ENCODE measurements at regions not wholly inside any gene's neighbourhood (a gene's known extent, or its start where the extent isn't known, plus 50 kb on each side); places are given as distances from the start of the nearest gene placed in this dataset.

DNA sequence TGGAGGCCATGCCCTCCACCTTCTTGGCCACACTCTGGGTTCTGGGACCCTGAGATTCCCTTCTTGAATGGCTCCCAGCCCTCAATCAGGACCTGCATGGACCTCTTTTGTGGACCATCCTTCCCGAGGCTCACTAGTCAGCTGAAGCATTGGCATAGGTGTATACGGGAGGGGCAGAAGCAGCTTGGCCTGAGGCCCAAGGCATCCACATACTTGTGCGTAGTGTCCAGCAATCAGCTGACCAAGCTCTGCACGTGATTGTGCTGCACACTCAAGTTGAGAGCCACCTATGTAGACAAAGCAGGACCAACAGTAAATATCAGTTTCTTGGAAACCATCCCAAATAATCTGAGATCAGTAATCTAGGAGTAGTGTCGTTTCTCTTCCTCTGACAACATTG lies 119.6 kb downstream of the INSIG2 start:
- TF ChIP-seq CTCF (IDR thresholded peaks at IDR 0.05; ENCODE audit: insufficient read depth, low read length, poor library complexity, severe bottlenecking), result no peak
- no peak for TF ChIP-seq EZH2phosphoT487 (conservative IDR thresholded peaks at IDR 0.05; ENCODE audit: low read length)

All from SU-DHL-6 (cell line).